T-helper 2 cell treated with Interferon-gamma antibody and Interleukin-4, amounts not matched to agents 5 μg/mL and 100 μg/mL, for 36 hours (primary cell): ENCODE measurements at regions not wholly inside any gene's neighbourhood (a gene's known extent, or its start where the extent isn't known, plus 50 kb on each side); places are given as distances from the start of the nearest gene placed in this dataset.

Experiments
- DNase-seq: peaks from one replicate; pipeline ENCODE4 v3.0.0; 2021; ENCODE audit warnings: low spot score
- H3K27ac Mint-ChIP-seq: one replicate; pipeline ENCODE4 v1.8.0; 2021; ENCODE audit warnings: mild to moderate bottlenecking, mixed read lengths
- H3K27me3 Mint-ChIP-seq: one replicate; pipeline ENCODE4 v1.8.0; 2021; ENCODE audit warnings: low read depth, mixed read lengths
- H3K36me3 Mint-ChIP-seq: one replicate; pipeline ENCODE4 v1.8.0; 2021; ENCODE audit warnings: low read depth, mixed read lengths
- H3K4me1 Mint-ChIP-seq: one replicate; pipeline ENCODE4 v1.8.0; 2021; ENCODE audit warnings: low read depth, mixed read lengths
- H3K4me3 Mint-ChIP-seq: one replicate; pipeline ENCODE4 v1.8.0; 2022; ENCODE audit warnings: mild to moderate bottlenecking, moderate library complexity, mixed read lengths
- H3K9me3 Mint-ChIP-seq: one replicate; pipeline ENCODE4 v1.8.0; 2021; ENCODE audit warnings: mixed read lengths

GRCh38 chr11:71201936-71202597, 50.3 kb downstream of the SHANK2 start:
- no peak overlapping the region for H3K27ac Mint-ChIP-seq
- H3K36me3 Mint-ChIP-seq = no peaks in the 10 kb centered on the region
- no peaks in the 10 kb centered on the region for H3K9me3 Mint-ChIP-seq
- H3K27me3 Mint-ChIP-seq = no peaks in the 10 kb centered on the region
- no peak overlapping the region for H3K4me3 Mint-ChIP-seq
- no peaks in the 10 kb centered on the region for H3K4me1 Mint-ChIP-seq
- DNase-seq = no peak

- Mint-ChIP-seq H3K27me3 (no peaks in the 10 kb centered on the region), H3K36me3 (no peaks in the 10 kb centered on the region), H3K27ac (no peak overlapping the region), H3K4me3 (no peak overlapping the region), H3K9me3 (no peaks in the 10 kb centered on the region), H3K4me1 (no peaks in the 10 kb centered on the region)
- no peak for DNase-seq
Observed at GRCh38 chr11:71201231-71201630, 51.1 kb downstream of the SHANK2 start.

- Mint-ChIP-seq H3K9me3 (no peaks in the 10 kb centered on the region), H3K36me3 (no peaks in the 10 kb centered on the region), H3K4me3 (no peak overlapping the region), H3K27ac (no peak overlapping the region), H3K4me1 (no peaks in the 10 kb centered on the region), H3K27me3 (no peaks in the 10 kb centered on the region)
- DNase-seq = no peak
Observed at GRCh38 chr11:71200761-71201160, 51.6 kb downstream of the SHANK2 start.

- Mint-ChIP-seq H3K36me3 (no peaks in the 10 kb centered on the region), H3K9me3 (no peaks in the 10 kb centered on the region), H3K27me3 (no peaks in the 10 kb centered on the region), H3K4me1 (no peaks in the 10 kb centered on the region), H3K4me3 (no peak overlapping the region), H3K27ac (no peak overlapping the region)
- no peak for DNase-seq
Observed at GRCh38 chr11:71200172-71200716, 52.1 kb downstream of the SHANK2 start.

GRCh38 chr11:71199226-71199820, 53.1 kb downstream of the SHANK2 start:
- Mint-ChIP-seq H3K36me3 (no peaks in the 10 kb centered on the region), H3K27ac (no peak overlapping the region), H3K4me1 (no peaks in the 10 kb centered on the region), H3K9me3 (no peaks in the 10 kb centered on the region), H3K27me3 (no peaks in the 10 kb centered on the region), H3K4me3 (no peak overlapping the region)
- DNase-seq = no peak

- DNase-seq = no peak
Observed at GRCh38 chr11:71198823-71199165, 53.6 kb downstream of the SHANK2 start.

GRCh38 chr11:71198141-71198822, 54.1 kb downstream of the SHANK2 start:
- no peaks in the 10 kb centered on the region for H3K36me3 Mint-ChIP-seq
- no peaks in the 10 kb centered on the region for H3K27me3 Mint-ChIP-seq
- no peak for DNase-seq
- no peak overlapping the region for H3K4me3 Mint-ChIP-seq
- no peaks in the 10 kb centered on the region for H3K9me3 Mint-ChIP-seq
- no peaks in the 10 kb centered on the region for H3K4me1 Mint-ChIP-seq
- no peak overlapping the region for H3K27ac Mint-ChIP-seq

More at GRCh38 chr11:71198823-71199165, 53.6 kb downstream of the SHANK2 start:
- H3K27me3 Mint-ChIP-seq = no peaks in the 10 kb centered on the region
- H3K27ac Mint-ChIP-seq = no peak overlapping the region
- no peaks in the 10 kb centered on the region for H3K4me1 Mint-ChIP-seq
- no peak overlapping the region for H3K4me3 Mint-ChIP-seq
- H3K9me3 Mint-ChIP-seq = no peaks in the 10 kb centered on the region
- no peaks in the 10 kb centered on the region for H3K36me3 Mint-ChIP-seq

GRCh38 chr11:71197096-71197495, 55.3 kb downstream of the SHANK2 start:
- DNase-seq = no peak
- H3K36me3 Mint-ChIP-seq = no peaks in the 10 kb centered on the region
- H3K27me3 Mint-ChIP-seq = no peaks in the 10 kb centered on the region
- no peak overlapping the region for H3K4me3 Mint-ChIP-seq
- H3K27ac Mint-ChIP-seq = no peak overlapping the region
- H3K9me3 Mint-ChIP-seq = no peaks in the 10 kb centered on the region
- H3K4me1 Mint-ChIP-seq = no peaks in the 10 kb centered on the region

GRCh38 chr11:71194710-71195109, 57.7 kb downstream of the SHANK2 start:
- no peak overlapping the region for H3K27ac Mint-ChIP-seq
- no peaks in the 10 kb centered on the region for H3K4me1 Mint-ChIP-seq
- no peaks in the 10 kb centered on the region for H3K27me3 Mint-ChIP-seq
- H3K9me3 Mint-ChIP-seq = no peaks in the 10 kb centered on the region
- H3K4me3 Mint-ChIP-seq = no peak overlapping the region
- DNase-seq = no peak
- no peaks in the 10 kb centered on the region for H3K36me3 Mint-ChIP-seq

GRCh38 chr11:71193431-71193830, 58.9 kb downstream of the SHANK2 start:
- DNase-seq = no peak
- H3K4me3 Mint-ChIP-seq = no peak overlapping the region

GRCh38 chr11:71192629-71193028, 59.7 kb downstream of the SHANK2 start:
- H3K4me1 Mint-ChIP-seq = no peaks in the 10 kb centered on the region
- no peak overlapping the region for H3K4me3 Mint-ChIP-seq
- no peaks in the 10 kb centered on the region for H3K27me3 Mint-ChIP-seq
- H3K9me3 Mint-ChIP-seq = no peaks in the 10 kb centered on the region
- DNase-seq = no peak
- no peak overlapping the region for H3K27ac Mint-ChIP-seq
- no peaks in the 10 kb centered on the region for H3K36me3 Mint-ChIP-seq

More at GRCh38 chr11:71193431-71193830, 58.9 kb downstream of the SHANK2 start:
- H3K27ac Mint-ChIP-seq = no peak overlapping the region
- no peaks in the 10 kb centered on the region for H3K27me3 Mint-ChIP-seq
- no peaks in the 10 kb centered on the region for H3K36me3 Mint-ChIP-seq
- no peaks in the 10 kb centered on the region for H3K9me3 Mint-ChIP-seq
- no peaks in the 10 kb centered on the region for H3K4me1 Mint-ChIP-seq

GRCh38 chr11:71191201-71191600, 61.2 kb downstream of the SHANK2 start:
- no peaks in the 10 kb centered on the region for H3K36me3 Mint-ChIP-seq
- H3K27me3 Mint-ChIP-seq = no peaks in the 10 kb centered on the region
- H3K4me3 Mint-ChIP-seq = no peak overlapping the region
- H3K4me1 Mint-ChIP-seq = no peaks in the 10 kb centered on the region
- H3K9me3 Mint-ChIP-seq = no peaks in the 10 kb centered on the region
- no peak for DNase-seq
- no peak overlapping the region for H3K27ac Mint-ChIP-seq

GRCh38 chr11:71190551-71190950, 61.8 kb downstream of the SHANK2 start:
- no peaks in the 10 kb centered on the region for H3K4me1 Mint-ChIP-seq
- H3K36me3 Mint-ChIP-seq = no peaks in the 10 kb centered on the region
- no peak overlapping the region for H3K4me3 Mint-ChIP-seq
- no peak overlapping the region for H3K27ac Mint-ChIP-seq
- H3K9me3 Mint-ChIP-seq = no peaks in the 10 kb centered on the region
- no peak for DNase-seq
- H3K27me3 Mint-ChIP-seq = no peaks in the 10 kb centered on the region

GRCh38 chr11:71189768-71190315, 62.5 kb downstream of the SHANK2 start:
- H3K4me1 Mint-ChIP-seq = no peaks in the 10 kb centered on the region
- no peak for DNase-seq
- no peaks in the 10 kb centered on the region for H3K36me3 Mint-ChIP-seq
- no peaks in the 10 kb centered on the region for H3K27me3 Mint-ChIP-seq
- H3K9me3 Mint-ChIP-seq = no peaks in the 10 kb centered on the region
- H3K4me3 Mint-ChIP-seq = no peak overlapping the region
- H3K27ac Mint-ChIP-seq = no peak overlapping the region
